ENCODE measurements at regions not wholly inside any gene's neighbourhood (a gene's known extent, or its start where the extent isn't known, plus 50 kb on each side); places are given as distances from the start of the nearest gene placed in this dataset.

DNA sequence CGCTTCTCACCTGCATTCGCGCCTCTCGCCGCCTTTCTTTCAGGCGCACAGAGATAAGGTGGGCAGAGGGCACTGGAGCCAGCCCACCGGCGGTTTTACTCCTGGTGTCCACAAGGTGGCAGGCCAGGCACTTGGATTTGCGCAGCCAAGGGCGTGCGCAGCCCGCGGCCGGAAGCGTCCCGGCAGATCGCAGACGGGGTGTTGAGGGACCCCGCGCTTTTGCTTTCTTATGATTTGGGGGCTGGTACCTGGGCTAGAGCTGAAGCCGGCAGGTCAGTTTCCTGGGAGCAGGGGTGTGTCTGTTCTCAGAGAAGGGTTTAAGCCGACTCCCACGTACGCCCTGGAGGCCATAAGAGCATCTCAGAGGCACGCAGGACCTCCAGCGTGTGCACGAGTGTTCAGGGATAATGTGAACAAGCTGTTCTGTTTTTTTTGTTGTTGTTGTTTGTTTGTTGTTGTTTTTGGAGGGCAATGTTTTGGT, 305.6 kb upstream of the CXCR4 start:
- H3K9me3 ChIP-seq = no peaks in the 10 kb centered on the region
- H3K36me3 ChIP-seq = no peaks in the 10 kb centered on the region
- H3K4me3 ChIP-seq = peak overlapping the region; percentile 20 to 44
- 0 to 10% methylated on average over 2 to 12 of the region's 27 CpGs for WGBS, 2 donors (ENCODE audit: low coverage in 1 of 2)
- peaks cover 36% of the 10 kb centered on the region for H3K27me3 ChIP-seq
- ATAC-seq = peak; percentile 90
- TF ChIP-seq POLR2A (IDR thresholded peaks at IDR 0.05) = no peak
- TF ChIP-seq, protein P1, sequence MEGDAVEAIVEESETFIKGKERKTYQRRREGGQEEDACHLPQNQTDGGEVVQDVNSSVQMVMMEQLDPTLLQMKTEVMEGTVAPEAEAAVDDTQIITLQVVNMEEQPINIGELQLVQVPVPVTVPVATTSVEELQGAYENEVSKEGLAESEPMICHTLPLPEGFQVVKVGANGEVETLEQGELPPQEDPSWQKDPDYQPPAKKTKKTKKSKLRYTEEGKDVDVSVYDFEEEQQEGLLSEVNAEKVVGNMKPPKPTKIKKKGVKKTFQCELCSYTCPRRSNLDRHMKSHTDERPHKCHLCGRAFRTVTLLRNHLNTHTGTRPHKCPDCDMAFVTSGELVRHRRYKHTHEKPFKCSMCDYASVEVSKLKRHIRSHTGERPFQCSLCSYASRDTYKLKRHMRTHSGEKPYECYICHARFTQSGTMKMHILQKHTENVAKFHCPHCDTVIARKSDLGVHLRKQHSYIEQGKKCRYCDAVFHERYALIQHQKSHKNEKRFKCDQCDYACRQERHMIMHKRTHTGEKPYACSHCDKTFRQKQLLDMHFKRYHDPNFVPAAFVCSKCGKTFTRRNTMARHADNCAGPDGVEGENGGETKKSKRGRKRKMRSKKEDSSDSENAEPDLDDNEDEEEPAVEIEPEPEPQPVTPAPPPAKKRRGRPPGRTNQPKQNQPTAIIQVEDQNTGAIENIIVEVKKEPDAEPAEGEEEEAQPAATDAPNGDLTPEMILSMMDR (IDR thresholded peaks at IDR 0.05) = peak; percentile 76 to 92 (median 83)
- H3K27ac ChIP-seq = no peak overlapping the region
- peaks cover 0 to 10% (median 0%) of the 10 kb centered on the region in 3 donors for H3K4me1 ChIP-seq

DNA sequence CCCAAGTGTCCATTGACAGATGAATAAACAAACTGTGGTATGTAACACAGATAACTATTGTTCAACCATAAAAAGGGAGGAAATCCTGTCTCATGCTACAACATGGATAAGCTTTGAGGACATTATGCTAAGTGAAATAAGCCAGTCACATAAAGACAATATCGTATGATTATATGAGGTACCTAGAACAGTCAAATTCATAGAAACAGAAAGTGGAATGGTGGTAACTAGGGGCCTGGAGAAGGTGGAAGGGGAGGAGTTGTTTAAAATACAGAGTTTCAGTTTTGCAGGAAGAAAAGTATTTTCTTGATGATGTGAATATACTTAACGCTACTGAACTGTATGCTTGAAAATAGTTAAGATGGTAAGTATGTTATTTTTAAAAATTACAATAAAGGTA, 304.6 kb upstream of the CXCR4 start:
- no peak for ATAC-seq
- H3K9me3 ChIP-seq = no peaks in the 10 kb centered on the region
- WGBS, 2 donors (ENCODE audit: low coverage in 1 of 2) = 75 to 77% methylated on average over 2 of the region's 2 CpGs
- H3K27me3 ChIP-seq = peaks cover 36% of the 10 kb centered on the region
- H3K4me1 ChIP-seq = peaks cover 0 to 10% (median 0%) of the 10 kb centered on the region in 3 donors
- H3K4me3 ChIP-seq = no peak overlapping the region
- TF ChIP-seq POLR2AphosphoS5 (IDR thresholded peaks at IDR 0.05) (no peak), EP300 (IDR thresholded peaks at IDR 0.05) (no peak), POLR2A (IDR thresholded peaks at IDR 0.05) (no peak)
- TF ChIP-seq, protein P1 (IDR thresholded peaks at IDR 0.05) = no peak
- no peaks in the 10 kb centered on the region for H3K36me3 ChIP-seq
- H3K27ac ChIP-seq = no peak overlapping the region

DNA sequence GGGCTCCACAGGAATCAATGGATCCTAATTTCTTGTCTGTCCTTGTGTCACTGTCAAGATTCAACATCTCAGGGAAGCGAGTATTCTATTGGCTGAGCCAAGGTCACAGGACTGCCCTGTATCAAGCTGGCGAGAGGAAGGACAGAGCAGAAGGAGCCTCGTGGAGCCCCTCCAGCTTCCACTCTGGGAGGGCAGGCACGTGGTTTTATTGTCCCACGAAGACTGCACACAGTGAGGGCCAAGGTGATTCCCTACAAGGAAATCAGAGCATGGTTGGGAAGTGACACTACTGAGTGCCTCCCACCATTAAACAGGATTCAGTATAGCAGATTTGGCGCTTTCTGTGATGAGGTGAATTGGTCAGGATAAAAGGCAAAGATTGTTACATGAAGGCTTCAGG, 302.4 kb upstream of the CXCR4 start:
- H3K4me1 ChIP-seq = peaks cover 0 to 10% (median 0%) of the 10 kb centered on the region in 3 donors
- TF ChIP-seq EP300 (IDR thresholded peaks at IDR 0.05) (no peak), POLR2AphosphoS5 (IDR thresholded peaks at IDR 0.05) (no peak), POLR2A (IDR thresholded peaks at IDR 0.05) (no peak)
- TF ChIP-seq, protein P1 (IDR thresholded peaks at IDR 0.05) = no peak
- WGBS, 2 donors (ENCODE audit: low coverage in 1 of 2) = 65 to 100% methylated on average over 1 to 5 of the region's 6 CpGs

DNA sequence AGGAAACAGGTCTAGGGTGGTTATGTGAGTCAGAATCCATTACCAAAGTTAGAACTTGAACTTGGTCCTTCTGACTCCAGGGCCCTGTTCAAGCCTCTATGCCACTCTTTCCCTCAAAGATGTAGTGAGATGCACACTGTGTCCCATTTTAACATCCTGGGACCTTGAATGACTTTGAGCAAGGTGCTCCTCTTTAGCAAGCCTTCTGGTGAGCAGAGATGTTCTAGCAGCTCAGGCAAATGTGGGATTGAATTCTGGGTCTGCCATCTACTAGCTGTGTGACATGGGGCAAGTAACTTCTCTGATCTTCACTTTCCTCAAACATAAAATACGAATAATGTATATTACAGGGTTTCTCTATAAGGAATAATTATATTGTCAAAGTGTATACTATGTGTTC, 294.0 kb upstream of the CXCR4 start:
- no peak for ATAC-seq
- 36 to 64% methylated on average over 1 of the region's 1 CpG for WGBS, 2 donors (ENCODE audit: low coverage in 1 of 2)

More for the DNA sequence above, 302.4 kb upstream of the CXCR4 start:
- no peaks in the 10 kb centered on the region for H3K9me3 ChIP-seq
- ATAC-seq = no peak
- H3K36me3 ChIP-seq = no peaks in the 10 kb centered on the region
- H3K4me3 ChIP-seq = no peak overlapping the region
- H3K27ac ChIP-seq = no peak overlapping the region
- H3K27me3 ChIP-seq = peaks cover 32% of the 10 kb centered on the region

DNA sequence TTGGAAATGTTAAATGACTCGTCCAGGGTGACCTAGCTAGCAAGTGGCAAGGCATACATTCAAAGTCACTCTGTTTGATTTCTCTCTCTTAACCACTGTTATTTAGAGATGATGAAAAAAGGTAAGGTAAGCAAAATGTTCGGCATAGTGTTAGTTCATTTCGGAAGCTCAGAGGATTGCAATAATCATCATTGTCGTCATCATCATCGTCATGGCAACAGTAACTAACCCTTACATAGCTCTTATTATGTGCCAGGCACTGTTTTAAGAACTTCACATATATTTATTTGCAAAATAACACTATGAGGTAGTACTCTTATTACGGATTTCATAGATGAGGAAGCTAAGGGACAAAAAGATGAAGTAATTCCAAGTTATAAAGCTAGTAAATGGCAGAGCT, 292.7 kb upstream of the CXCR4 start:
- Histone ChIP-seq H3K4me1 (no peaks in the 10 kb centered on the region), H3K27me3 (peaks cover 34% of the 10 kb centered on the region), H3K36me3 (no peaks in the 10 kb centered on the region), H3K4me3 (no peak overlapping the region), H3K27ac (no peak overlapping the region), H3K9me3 (no peaks in the 10 kb centered on the region)
- WGBS, 2 donors (ENCODE audit: low coverage in 1 of 2) = 87 to 94% methylated on average over 6 of the region's 6 CpGs
- no peak for ATAC-seq
- TF ChIP-seq POLR2AphosphoS5 (IDR thresholded peaks at IDR 0.05) (no peak), EP300 (IDR thresholded peaks at IDR 0.05) (no peak), POLR2A (IDR thresholded peaks at IDR 0.05) (no peak)
- TF ChIP-seq, protein P1 (IDR thresholded peaks at IDR 0.05) = no peak

More for the DNA sequence above, 294.0 kb upstream of the CXCR4 start:
- H3K27me3 ChIP-seq = peaks cover 26% of the 10 kb centered on the region
- H3K9me3 ChIP-seq = no peaks in the 10 kb centered on the region
- H3K36me3 ChIP-seq = no peaks in the 10 kb centered on the region
- H3K4me3 ChIP-seq = no peak overlapping the region
- no peak overlapping the region for H3K27ac ChIP-seq
- no peaks in the 10 kb centered on the region for H3K4me1 ChIP-seq
- TF ChIP-seq POLR2AphosphoS5 (IDR thresholded peaks at IDR 0.05) (no peak), POLR2A (IDR thresholded peaks at IDR 0.05) (no peak), EP300 (IDR thresholded peaks at IDR 0.05) (no peak)
- TF ChIP-seq, protein P1 (IDR thresholded peaks at IDR 0.05) = no peak

Data from gastroesophageal sphincter (tissue), 4 donors.